ENCODE measurements at regions not wholly inside any gene's neighbourhood (a gene's known extent, or its start where the extent isn't known, plus 50 kb on each side); places are given as distances from the start of the nearest gene placed in this dataset.

GRCh38 chr2:15832849-15833680 lies 107.3 kb upstream of the MYCN start:
- ATAC-seq, result no peak
- Mint-ChIP-seq H3K27ac (no peak overlapping the region), H3K36me3 (ENCODE audit: low read depth) (no peaks in the 10 kb centered on the region), H3K4me3 (no peak overlapping the region), H3K4me1 (no peaks in the 10 kb centered on the region), H3K27me3 (peaks cover 4% of the 10 kb centered on the region)
- no peak for DNase-seq
- H3K9me3 ChIP-seq (ENCODE audit: control insufficient read depth, low read length, poor library complexity, severe bottlenecking), result no peaks in the 10 kb centered on the region

- Mint-ChIP-seq H3K27me3 (peaks cover 4% of the 10 kb centered on the region), H3K4me3 (no peak overlapping the region), H3K4me1 (no peaks in the 10 kb centered on the region), H3K27ac (no peak overlapping the region), H3K36me3 (ENCODE audit: low read depth) (no peaks in the 10 kb centered on the region)
- ATAC-seq (no peak), DNase-seq (no peak)
- no peaks in the 10 kb centered on the region for H3K9me3 ChIP-seq (ENCODE audit: control insufficient read depth, low read length, poor library complexity, severe bottlenecking)
Observed at GRCh38 chr2:15833731-15834130, 106.6 kb upstream of the MYCN start.

- H3K27ac Mint-ChIP-seq, result no peak overlapping the region
- no peak for ATAC-seq
- no peaks in the 10 kb centered on the region for H3K4me1 Mint-ChIP-seq
- no peaks in the 10 kb centered on the region for H3K36me3 Mint-ChIP-seq (ENCODE audit: low read depth)
- no peaks in the 10 kb centered on the region for H3K9me3 ChIP-seq (ENCODE audit: control insufficient read depth, low read length, poor library complexity, severe bottlenecking)
- DNase-seq, result no peak
- no peak overlapping the region for H3K4me3 Mint-ChIP-seq
- peaks cover 4% of the 10 kb centered on the region for H3K27me3 Mint-ChIP-seq
Observed at GRCh38 chr2:15834381-15835031, 105.8 kb upstream of the MYCN start.

- peaks cover under 1% of the 10 kb centered on the region for H3K4me1 Mint-ChIP-seq
- H3K4me3 Mint-ChIP-seq, result no peak overlapping the region
- no peak overlapping the region for H3K27ac Mint-ChIP-seq
Observed at GRCh38 chr2:15835991-15836688, 104.2 kb upstream of the MYCN start.

GRCh38 chr2:15836689-15837610 lies 103.4 kb upstream of the MYCN start:
- Mint-ChIP-seq H3K4me3 (no peak overlapping the region), H3K27ac (no peak overlapping the region), H3K27me3 (peaks cover 9% of the 10 kb centered on the region), H3K36me3 (ENCODE audit: low read depth) (no peaks in the 10 kb centered on the region), H3K4me1 (peaks cover 4% of the 10 kb centered on the region)
- ATAC-seq (no peak), DNase-seq (no peak)
- H3K9me3 ChIP-seq (ENCODE audit: control insufficient read depth, low read length, poor library complexity, severe bottlenecking), result no peaks in the 10 kb centered on the region

More at GRCh38 chr2:15835991-15836688, 104.2 kb upstream of the MYCN start:
- no peaks in the 10 kb centered on the region for H3K36me3 Mint-ChIP-seq (ENCODE audit: low read depth)
- no peaks in the 10 kb centered on the region for H3K9me3 ChIP-seq (ENCODE audit: control insufficient read depth, low read length, poor library complexity, severe bottlenecking)
- peaks cover 5% of the 10 kb centered on the region for H3K27me3 Mint-ChIP-seq
- ATAC-seq (no peak), DNase-seq (no peak)

- H3K9me3 ChIP-seq (ENCODE audit: control insufficient read depth, low read length, poor library complexity, severe bottlenecking), result no peaks in the 10 kb centered on the region
- H3K4me1 Mint-ChIP-seq, result peaks cover 4% of the 10 kb centered on the region
- ATAC-seq (no peak), DNase-seq (no peak)
- H3K27ac Mint-ChIP-seq, result no peak overlapping the region
- H3K36me3 Mint-ChIP-seq (ENCODE audit: low read depth), result no peaks in the 10 kb centered on the region
- H3K4me3 Mint-ChIP-seq, result no peak overlapping the region
- H3K27me3 Mint-ChIP-seq, result peaks cover 9% of the 10 kb centered on the region
Observed at GRCh38 chr2:15838481-15839090, 101.8 kb upstream of the MYCN start.

GRCh38 chr2:15839426-15840124 lies 100.8 kb upstream of the MYCN start:
- DNase-seq (no peak), ATAC-seq (no peak)
- H3K9me3 ChIP-seq (ENCODE audit: control insufficient read depth, low read length, poor library complexity, severe bottlenecking), result no peaks in the 10 kb centered on the region
- Mint-ChIP-seq H3K36me3 (ENCODE audit: low read depth) (no peaks in the 10 kb centered on the region), H3K27ac (no peak overlapping the region), H3K4me1 (peaks cover 4% of the 10 kb centered on the region), H3K27me3 (peaks cover 9% of the 10 kb centered on the region), H3K4me3 (no peak overlapping the region)

- no peaks in the 10 kb centered on the region for H3K36me3 Mint-ChIP-seq (ENCODE audit: low read depth)
Observed at GRCh38 chr2:15840148-15840547, 100.2 kb upstream of the MYCN start.

GRCh38 chr2:15840969-15841368 lies 99.4 kb upstream of the MYCN start:
- peaks cover 6% of the 10 kb centered on the region for H3K27me3 Mint-ChIP-seq
- H3K27ac Mint-ChIP-seq, result no peak overlapping the region
- H3K36me3 Mint-ChIP-seq (ENCODE audit: low read depth), result no peaks in the 10 kb centered on the region
- peaks cover 4% of the 10 kb centered on the region for H3K4me1 Mint-ChIP-seq
- H3K9me3 ChIP-seq (ENCODE audit: control insufficient read depth, low read length, poor library complexity, severe bottlenecking), result no peaks in the 10 kb centered on the region
- no peak for ATAC-seq
- H3K4me3 Mint-ChIP-seq, result no peak overlapping the region
- no peak for DNase-seq

More at GRCh38 chr2:15840148-15840547, 100.2 kb upstream of the MYCN start:
- no peak for ATAC-seq
- Mint-ChIP-seq H3K4me3 (no peak overlapping the region), H3K27me3 (peaks cover 9% of the 10 kb centered on the region), H3K27ac (no peak overlapping the region), H3K4me1 (peaks cover 4% of the 10 kb centered on the region)
- DNase-seq, result no peak
- no peaks in the 10 kb centered on the region for H3K9me3 ChIP-seq (ENCODE audit: control insufficient read depth, low read length, poor library complexity, severe bottlenecking)

- ATAC-seq, result no peak
- peaks cover 5% of the 10 kb centered on the region for H3K27me3 Mint-ChIP-seq
- peaks cover 4% of the 10 kb centered on the region for H3K4me1 Mint-ChIP-seq
- peak overlapping the region; percentile 21 for H3K27ac Mint-ChIP-seq
- H3K9me3 ChIP-seq (ENCODE audit: control insufficient read depth, low read length, poor library complexity, severe bottlenecking), result no peaks in the 10 kb centered on the region
- no peaks in the 10 kb centered on the region for H3K36me3 Mint-ChIP-seq (ENCODE audit: low read depth)
- DNase-seq, result no peak
- no peak overlapping the region for H3K4me3 Mint-ChIP-seq
Observed at GRCh38 chr2:15841776-15842560, 98.4 kb upstream of the MYCN start.

- H3K9me3 ChIP-seq (ENCODE audit: control insufficient read depth, low read length, poor library complexity, severe bottlenecking), result no peaks in the 10 kb centered on the region
- peaks cover 5% of the 10 kb centered on the region for H3K27me3 Mint-ChIP-seq
- peaks cover 4% of the 10 kb centered on the region for H3K4me1 Mint-ChIP-seq
- no peak overlapping the region for H3K27ac Mint-ChIP-seq
- ATAC-seq (no peak), DNase-seq (no peak)
- no peak overlapping the region for H3K4me3 Mint-ChIP-seq
- no peaks in the 10 kb centered on the region for H3K36me3 Mint-ChIP-seq (ENCODE audit: low read depth)
Observed at GRCh38 chr2:15842758-15843666, 97.3 kb upstream of the MYCN start.
